NCI-H345 (cell line): ENCODE measurements at regions not wholly inside any gene's neighbourhood (a gene's known extent, or its start where the extent isn't known, plus 50 kb on each side); places are given as distances from the start of the nearest gene placed in this dataset.
"Not testable (repeated sequence)": the region's sequence is repeated elsewhere in the genome, so short reads cannot be mapped to it uniquely, and the experiment has no call there.

Experiments
- DNase-seq: peaks from one replicate; lab custom pipeline; 2025; lab: John Stamatoyannopoulos, UW

DNA sequence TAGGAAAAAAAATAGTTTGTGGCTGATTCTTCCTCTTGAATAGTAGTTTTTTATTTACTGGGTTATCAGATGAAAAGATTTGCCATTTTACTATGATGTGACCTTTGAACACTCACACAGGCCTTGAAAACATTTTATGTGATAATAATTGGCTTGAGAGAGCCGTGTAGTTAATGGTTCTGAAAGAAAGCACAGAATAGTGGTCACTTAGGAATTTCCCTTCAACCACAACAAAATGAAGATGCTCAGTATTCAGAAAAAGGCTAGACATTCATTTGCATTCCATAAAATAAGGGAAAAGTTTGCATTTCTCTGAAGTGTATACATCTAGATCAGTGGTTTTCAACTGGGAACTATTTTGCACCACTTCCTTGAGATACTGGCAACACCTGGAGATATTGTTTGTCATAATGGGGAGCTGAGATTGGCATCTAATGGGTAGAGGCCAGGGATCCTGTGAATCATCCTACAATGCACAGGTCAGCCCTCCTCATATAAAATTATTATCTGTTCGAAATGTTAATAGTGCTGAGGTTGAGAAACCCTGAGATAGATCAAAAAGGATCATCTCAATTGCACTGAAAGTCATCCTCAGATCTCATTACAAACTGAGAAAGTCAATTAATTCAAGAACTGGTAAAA lies 446.4 kb upstream of the CCNG1 start:
- DNase-seq, result no peak

DNA sequence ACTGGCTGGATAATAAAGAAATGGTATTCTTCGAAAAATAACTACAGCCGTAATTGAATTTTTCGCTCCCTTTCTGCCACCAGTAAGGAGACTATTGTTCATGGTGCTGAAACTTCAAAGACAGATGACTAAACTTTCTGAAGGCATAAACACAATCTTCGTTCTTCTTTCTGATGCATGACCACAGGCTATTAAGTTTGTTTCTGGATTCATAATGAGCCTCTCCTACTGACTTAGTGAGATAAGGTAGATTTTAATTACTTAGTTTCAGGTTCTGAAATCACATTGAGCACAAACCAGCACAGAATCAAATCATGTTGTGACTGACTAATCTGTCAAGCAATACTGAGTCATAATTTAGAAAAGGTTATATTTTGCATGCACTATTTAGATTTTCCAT lies 441.8 kb upstream of the CCNG1 start:
- DNase-seq, result no peak

DNA sequence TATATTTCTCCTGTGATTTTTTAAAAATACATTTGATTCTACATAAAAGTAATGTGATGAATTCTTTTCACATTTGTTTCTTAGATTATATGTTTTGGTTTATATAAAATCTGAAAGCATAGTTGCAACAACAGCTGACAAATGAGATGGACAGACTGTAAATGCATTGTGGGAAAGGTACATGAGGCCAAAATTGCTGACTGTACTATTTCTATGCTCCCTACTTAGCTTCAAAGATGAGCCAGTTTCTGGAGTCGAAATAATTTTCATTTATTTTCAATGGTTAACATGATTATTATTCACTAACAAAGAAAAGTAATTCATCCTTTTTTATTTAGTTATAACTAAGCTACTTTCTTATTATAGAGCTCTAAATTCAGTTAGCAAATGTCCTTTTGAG lies 441.3 kb upstream of the CCNG1 start:
- DNase-seq, result no peak

DNA sequence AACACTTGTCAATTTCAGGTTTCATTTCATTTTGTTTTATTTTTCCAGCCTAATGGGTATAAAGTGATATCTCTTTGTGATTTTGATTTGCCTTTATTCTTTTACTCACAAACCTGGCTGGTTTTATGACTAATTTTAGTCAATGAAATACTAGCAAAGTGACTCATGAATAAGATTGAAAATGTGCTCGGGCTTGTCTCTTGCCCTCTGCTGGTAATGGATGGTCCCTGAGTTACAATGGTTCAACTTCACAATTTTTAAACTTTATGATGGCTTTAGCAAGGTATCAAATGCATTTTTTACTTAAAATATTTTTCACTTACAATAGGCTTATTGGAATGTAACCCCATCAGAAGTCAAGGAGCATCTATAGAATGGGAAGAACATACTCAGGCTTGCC lies 431.4 kb upstream of the CCNG1 start:
- DNase-seq, result no peak

DNA sequence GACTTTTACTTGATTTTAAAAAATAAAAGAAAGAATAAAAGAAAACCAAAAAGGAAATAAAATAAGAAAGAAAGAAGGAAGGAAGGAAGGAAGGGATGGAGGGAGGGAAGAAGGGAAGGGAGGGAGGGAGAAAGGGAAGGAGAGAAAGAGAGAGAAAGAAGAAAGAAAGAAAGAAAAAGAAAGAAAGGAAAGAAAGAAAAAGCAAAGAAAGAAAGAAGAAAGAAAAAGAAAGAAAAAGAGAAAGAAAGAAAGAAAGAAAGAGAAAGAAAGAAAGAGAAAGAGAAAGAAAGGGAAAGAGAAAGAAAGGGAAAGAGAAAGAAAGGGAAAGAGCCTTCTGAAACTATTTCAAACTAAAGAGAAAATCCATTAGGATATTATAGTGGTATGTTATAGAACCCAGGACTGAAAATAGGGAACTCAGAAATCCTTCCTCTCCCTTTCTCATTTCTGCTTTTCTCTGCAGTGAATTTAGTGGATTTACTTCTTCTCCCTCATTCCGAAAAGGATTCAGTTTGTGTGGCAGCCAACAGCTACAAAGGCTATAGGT lies 414.7 kb upstream of the CCNG1 start:
- no peak for DNase-seq

DNA sequence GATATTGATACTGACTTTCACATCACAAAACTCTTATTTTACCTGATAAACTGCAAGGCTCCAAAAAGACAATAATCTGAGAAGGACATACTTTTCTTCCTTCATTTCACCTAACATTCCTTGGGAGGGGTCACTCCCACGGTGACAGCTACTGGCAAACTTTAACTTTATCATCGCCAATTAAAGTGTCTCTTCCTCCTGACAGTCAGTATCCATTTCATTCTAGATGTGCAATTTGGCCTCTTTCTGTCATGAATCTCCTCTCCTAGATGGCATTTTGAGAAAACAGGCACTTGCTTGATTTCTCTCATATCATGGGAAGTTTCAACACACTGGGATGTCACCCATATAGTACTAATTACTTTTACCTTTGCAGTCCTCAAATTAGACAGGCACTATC lies 413.5 kb upstream of the CCNG1 start:
- DNase-seq, result no peak

DNA sequence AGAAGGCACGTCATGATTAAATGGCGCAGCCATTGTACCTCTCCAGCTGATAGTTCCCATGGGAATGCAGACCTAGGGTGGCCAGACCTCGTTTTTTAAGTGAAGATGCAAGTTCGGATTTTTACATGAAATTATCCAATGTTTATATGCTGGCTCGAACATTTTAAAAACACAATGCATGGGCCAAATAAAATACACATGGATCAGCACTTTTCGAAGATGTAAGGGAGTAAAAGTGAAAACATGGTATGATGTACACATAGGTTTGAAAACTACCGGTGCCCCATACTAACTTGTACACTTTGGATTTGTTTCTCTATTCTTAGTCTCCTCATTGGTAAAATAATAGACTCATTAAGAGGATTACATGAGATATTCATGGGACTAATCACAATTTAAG lies 412.5 kb upstream of the CCNG1 start:
- DNase-seq, result no peak

DNA sequence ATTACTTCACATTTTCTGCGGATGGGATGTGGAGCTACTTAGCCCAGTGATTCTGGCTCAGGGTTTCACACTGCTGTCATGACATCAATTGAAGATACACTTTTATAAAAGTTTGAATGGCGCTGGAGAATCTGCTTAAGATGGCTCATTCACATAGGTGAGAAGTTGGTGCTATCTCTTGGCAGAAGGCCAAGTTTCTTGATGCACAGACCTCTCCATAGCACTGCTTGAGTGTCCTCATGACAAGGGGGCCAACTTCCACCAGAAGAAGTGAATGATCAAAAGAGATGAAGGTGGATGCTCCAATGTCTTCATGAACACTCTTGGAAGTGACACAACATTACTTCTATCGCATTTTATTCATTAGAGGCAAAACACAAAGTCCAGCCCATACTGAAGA lies 403.7 kb upstream of the CCNG1 start:
- DNase-seq, result no peak

DNA sequence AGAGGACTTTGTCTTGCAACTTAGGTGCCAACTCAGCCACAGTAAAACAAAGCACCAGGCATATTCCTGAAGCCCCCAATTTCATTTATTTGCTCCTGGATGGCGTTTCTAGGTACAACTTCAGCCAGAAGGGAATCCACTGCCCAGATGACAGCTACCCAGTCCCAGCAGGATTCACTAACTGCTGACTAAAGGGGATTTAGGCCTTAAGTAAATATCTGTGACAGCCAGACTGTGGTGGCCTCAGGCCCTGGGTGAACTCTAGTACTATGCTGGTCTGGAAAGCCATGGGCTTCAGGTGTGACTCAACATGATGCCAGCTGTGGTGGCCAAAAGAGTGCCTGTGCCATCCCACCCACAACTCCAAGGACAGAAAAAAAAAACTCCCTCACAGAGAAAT lies 396.1 kb upstream of the CCNG1 start:
- DNase-seq, result no peak

DNA sequence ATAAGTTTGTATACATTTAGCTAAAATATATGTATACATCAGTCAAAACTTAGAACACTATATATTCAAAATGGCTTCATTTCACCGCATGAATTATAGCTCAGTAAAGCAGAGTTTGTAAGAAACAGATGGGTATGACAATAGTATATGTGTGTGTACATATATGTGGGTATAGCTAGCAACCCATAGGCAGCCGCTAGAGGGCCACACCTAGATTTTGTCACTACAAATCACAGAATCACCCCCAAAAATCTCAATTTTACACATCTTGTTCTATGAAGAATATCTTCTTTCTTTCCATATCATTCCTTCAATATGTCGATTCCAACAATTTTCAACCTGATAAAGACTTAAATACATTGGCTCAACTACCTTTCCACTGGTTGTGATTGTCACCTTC lies 357.8 kb upstream of the CCNG1 start:
- DNase-seq, result no peak

DNA sequence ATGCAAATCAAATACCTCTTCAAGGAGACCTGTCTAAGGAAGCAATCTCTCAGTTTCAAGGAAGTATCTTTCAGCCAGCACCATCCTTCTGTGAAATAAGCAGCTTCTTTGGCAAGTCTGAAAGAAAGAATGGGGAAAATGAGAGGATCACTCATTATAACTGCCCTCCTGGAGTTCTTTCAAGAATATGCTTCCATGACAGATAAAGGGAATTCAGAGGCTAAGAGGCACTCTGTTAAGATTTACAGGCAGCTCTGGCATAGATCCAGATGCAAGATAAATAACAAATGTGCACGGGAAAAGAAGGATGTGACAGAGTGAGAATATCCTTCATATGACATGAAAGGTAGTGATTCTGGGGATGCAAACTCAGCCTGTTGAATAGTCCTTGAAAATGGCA lies 348.2 kb upstream of the CCNG1 start:
- no peak for DNase-seq

DNA sequence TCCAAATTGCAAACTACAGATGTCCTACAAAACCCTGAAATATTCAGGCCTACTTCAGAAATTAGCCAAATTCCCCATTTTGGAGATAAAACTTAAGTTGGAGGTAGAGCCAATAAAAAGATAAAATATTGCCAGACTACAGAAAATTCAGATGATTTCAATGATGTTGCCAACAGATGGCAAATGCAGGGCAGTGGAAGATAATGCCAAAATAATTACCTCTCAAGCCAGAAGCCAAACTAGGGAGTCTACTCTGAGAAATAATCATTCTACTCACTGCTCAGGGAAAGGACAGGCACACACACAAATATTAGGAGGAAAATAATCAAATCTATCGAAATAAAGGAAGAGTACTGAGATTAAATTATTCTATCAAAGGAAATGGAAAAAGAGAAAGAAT lies 347.5 kb upstream of the CCNG1 start:
- no peak for DNase-seq

DNA sequence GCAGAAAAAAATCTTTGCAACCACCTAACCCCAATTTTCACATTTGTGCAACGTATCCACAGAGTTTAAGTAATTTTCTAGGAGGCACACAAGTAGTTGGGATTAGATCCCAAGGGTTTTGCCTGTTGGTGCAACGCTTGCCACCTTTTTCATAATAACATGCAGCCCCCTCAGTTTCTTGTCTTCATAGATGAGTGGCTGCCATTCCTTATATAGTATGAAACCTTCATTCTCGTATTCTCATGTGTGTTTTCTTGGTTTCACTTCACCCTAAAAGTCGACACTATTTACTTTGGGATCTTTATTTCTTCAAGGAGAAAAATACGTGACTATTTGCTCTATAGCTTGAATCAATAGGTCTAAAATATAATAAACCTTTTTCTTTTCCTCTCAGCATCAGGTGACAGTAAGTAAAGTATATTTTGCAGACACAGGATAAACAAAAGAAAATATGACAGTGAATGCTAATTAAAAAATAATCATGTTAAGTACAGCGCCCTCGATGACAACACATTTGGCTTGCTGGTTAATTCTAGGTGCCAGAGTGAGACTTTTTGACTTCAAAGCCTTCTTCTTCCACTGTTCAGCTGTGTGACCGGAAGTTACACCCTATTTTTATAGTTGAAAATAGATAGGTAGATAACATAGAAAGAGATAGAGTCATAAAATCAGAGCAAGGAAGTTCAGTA lies 342.8 kb upstream of the CCNG1 start:
- DNase-seq, result no peak

DNA sequence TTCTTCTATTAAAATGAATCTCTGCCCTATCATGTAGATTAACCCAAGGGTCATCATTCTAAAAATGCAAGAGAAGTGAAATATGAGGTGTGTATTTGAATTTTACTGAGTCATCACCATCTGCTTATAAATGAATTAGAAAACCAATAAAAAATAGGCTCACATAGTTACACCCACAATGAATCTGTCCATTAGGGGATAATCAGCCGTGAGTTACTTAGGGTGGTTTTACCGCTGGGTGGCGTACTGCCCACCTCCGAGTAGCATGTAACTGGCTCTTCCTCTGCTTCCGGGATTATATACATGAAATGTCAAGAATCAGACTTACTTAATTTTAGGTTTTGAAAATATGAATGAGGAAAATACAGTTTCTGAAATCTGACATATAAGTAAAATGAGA lies 332.9 kb upstream of the CCNG1 start:
- DNase-seq, result no peak

DNA sequence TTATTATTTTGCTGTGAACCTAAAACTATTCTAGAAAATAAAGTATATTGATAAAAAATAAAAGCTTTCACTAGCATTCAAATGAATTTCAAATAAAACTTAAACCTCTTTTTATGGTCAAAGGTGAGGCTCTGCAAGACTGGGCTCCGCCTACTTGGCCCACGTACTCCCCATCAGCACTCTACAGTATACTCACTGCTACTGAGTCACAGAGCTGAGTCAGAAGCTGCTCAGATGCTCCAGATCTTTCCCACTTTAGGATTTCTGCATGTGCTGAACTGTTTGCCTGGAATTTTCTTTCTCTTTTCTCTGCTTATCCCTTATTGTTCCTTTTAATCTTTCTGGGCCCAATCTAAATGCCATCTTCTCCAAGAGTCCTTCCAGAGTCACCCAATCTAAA lies 331.9 kb upstream of the CCNG1 start:
- DNase-seq, result no peak

DNA sequence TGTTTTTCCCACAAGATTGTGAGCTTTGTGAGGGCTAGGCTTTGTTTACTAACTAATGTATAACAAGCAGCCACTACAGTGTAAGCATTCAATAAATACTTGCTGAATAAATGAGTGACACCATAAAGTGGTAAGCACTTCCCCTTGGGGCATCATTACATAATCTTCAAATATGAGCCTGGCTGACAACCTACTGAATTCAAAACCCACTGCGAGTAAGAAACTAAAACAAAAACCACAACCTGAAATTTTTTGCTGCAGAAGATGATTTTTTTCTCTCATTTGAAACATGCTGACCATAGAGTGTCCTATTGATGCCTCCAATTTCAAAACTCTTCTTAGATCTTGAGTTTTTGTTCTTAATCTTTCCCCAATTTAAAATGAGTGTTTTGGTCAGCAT lies 331.3 kb upstream of the CCNG1 start:
- no peak for DNase-seq

DNA sequence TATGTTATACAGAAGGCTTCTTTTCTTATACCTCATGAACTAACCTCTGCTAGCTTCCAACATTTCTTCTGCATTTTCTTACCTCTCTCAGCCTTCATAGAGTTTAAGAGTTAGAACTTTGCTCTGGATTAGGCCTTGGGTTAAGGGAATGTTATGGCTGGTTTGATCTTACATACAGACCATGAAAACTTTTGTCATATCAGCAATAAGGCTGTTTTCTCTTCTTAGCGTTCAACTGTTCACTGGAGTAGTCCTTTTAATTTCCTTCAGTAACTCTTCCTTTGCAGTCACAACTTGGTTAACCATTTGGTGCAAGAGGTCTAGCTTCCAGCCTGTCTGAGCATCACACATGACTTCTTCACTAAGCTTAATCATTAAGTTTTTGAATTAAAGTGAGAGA lies 329.0 kb upstream of the CCNG1 start:
- DNase-seq, result no peak

DNA sequence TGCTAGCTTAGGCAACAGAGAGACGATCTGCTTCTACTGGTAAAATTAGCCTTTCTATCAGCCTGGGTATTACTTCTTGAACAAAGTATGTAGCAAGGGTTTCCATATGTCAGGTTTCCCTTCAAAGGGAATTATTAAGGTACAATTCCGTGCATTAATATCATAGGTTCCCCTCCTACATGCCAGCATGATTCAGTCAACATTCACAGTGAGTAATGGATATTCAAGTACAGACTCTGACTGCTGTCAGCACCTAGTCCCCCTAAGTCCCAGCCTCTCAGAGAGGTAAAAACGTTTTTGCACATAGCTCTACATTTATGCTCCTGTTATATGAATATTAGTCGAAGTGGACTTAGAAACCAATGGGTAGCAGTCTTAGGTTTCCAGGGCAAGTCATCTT lies 322.4 kb upstream of the CCNG1 start:
- no peak for DNase-seq

DNA sequence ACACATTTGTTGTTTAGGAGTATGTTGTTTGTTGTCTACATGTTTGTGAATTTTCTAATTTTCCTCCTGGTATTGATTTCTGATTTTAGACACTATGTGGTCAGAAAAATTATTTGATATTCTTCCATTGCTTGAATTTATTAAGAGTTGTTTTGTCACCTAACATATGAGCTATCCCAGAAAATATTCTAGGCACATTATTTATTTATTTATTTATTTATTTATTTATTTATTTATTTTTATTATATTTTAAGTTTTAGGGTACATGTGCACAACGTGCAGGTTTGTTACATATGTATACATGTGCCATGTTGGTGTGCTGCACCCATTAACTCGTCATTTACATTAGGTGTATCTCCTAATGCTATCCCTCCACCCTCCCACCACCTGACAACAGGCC lies 320.8 kb upstream of the CCNG1 start:
- DNase-seq, result not testable (repeated sequence)

DNA sequence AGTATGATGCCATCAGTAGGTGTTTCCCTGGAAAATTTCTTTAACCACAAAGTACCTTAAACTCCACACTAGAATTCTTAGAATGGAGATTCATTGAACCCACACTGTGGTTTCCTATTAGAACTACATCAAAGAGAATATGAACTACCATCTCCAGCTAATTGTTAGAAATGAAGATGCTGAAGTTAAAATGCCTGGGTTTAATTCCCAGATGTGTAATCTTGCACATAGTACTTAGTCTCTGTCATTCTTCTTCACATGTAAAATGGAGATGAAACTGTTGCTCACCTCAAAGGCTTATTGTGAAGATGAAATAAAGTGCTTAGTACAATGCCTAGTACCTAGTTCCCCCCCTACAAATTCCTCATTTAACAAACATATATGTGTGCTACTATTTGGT lies 303.3 kb upstream of the CCNG1 start:
- DNase-seq, result no peak

DNA sequence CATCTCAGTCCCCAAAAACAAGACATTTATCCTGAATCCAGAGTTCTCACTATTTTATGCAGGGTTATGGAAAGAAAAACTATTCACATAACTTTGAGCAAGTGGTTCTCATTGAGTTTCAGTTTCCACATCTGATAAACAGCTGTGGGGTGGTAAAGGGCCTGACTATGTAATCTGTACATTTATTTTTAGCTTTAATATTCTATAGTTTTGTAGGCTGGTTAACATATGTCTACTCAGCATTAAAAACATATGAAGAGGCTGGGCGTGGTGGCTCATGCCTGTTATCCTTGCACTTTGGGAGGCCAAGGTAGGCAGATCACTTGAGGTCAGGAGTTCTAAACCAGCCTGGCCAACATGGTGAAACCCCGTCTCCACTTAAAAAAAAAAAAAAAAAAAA lies 301.5 kb upstream of the CCNG1 start:
- DNase-seq, result no peak

DNA sequence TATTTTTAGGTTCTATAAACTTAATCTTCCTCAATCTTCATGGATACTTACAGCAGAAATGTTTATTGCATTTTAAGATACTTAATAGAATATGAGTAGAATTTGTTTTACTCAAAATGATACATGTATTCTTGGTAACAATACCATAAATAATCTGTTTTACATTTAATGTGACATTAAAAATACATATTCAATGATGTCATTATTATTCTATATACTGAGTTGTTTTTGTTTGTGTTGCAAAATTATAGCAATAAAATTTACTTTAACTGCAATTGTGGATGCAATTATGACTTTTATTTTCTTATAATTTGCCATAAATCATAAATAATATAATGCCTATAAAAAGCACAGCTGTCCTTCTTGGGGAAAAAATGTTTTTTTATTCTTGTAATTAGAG lies 275.9 kb upstream of the CCNG1 start:
- no peak for DNase-seq

DNA sequence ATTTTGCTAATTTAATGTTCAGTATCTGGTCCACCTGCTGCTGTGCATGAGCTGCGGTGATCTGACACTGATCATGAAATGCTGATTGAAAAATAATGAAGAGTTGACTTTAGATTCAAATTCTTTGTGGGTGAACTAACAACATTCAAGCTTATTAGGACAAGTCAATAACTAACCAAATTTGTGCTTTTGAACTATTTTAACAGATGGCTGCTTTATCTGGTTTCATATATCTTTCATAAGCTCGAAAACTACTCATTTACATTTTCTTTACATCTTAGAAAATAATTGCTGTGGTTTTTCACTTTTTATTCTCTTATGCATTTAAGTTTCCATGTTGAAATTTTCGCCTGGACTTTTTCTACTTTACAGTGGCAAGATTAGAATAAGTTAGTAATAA lies 274.8 kb upstream of the CCNG1 start:
- no peak for DNase-seq

DNA sequence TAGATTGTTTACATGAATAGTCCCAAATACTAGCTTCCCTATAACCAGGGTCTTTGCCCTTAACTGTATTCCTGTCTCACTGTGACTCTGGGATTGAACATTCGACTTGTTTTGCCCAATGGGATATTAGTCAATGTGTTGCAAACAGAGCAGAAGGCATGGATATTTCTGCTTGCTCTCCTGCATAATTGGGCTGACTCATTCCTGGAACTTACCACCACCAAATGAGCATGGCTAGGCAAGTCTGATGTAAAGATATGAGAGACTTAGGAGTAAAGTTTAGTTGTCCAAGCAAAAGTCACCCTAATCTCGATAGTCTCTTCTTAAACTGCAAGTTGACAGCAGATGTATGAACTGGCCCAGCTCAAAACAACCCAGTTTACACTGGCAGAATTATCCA lies 273.5 kb upstream of the CCNG1 start:
- no peak for DNase-seq
